ENCODE measurements at regions not wholly inside any gene's neighbourhood (a gene's known extent, or its start where the extent isn't known, plus 50 kb on each side); places are given as distances from the start of the nearest gene placed in this dataset.

- Histone ChIP-seq H3K9me2 (no peaks in the 10 kb centered on the region), H3K9ac (no peak overlapping the region), H3K4me2 (no peak overlapping the region), H3K27me3 (ENCODE audit: insufficient read depth) (no peaks in the 10 kb centered on the region), H3F3A (replicated peaks; ENCODE audit: insufficient read depth) (peaks cover 12% of the 10 kb centered on the region), H2AFZ (ENCODE audit: low read depth) (no peak overlapping the region), H3K79me2 (ENCODE audit: insufficient read depth) (no peaks in the 10 kb centered on the region), H4K20me1 (ENCODE audit: insufficient read depth) (no peaks in the 10 kb centered on the region), H3K4me1 (ENCODE audit: control insufficient read depth in 1 of 2, insufficient read depth in 2 of 2, low read depth in 1 of 2, low read length in 1 of 2) (peaks cover 12 to 22% of the 10 kb centered on the region in 2 experiments), H3K27ac (ENCODE audit: low read depth in 2 of 2, low read length in 1 of 2) (no peak overlapping the region), H3K36me3 (replicated peaks in 1 of 2; ENCODE audit: control insufficient read depth in 1 of 2, insufficient read depth in 2 of 2, low read length in 1 of 2) (no peaks in the 10 kb centered on the region), H3K4me3 (ENCODE audit: low read depth in 2 of 2, low read length in 1 of 2) (no peak overlapping the region), H3K9me3 (no peaks in the 10 kb centered on the region)
- CTCF ChIA-PET = interaction anchor here (0.5 to 1.5 kb wide), 2 partner anchors 9 to 1730 kb away, joined by 3 read pairs; no protein-coding TSS in a partner anchor
- no peak for DNase-seq
- POLR2A ChIA-PET = no interaction called here
- WGBS (ENCODE audit: low lambda C conversion rate) = 76% methylated on average over 4 of the region's 4 CpGs
- TF ChIP-seq EZH2phosphoT487 (IDR thresholded peaks at IDR 0.05; ENCODE audit: borderline replicate concordance, low read depth) = no peak
- no peak for TF ChIP-seq ZBTB33 (IDR thresholded peaks at IDR 0.05; ENCODE audit: borderline replicate concordance, low read depth)
- no peak for TF ChIP-seq USF1 (IDR thresholded peaks at IDR 0.05; ENCODE audit: borderline replicate concordance, low read depth)
These were observed 126.5 kb downstream of the DYRK2 start for GRCh38 chr12:67774983-67775587.

DNA sequence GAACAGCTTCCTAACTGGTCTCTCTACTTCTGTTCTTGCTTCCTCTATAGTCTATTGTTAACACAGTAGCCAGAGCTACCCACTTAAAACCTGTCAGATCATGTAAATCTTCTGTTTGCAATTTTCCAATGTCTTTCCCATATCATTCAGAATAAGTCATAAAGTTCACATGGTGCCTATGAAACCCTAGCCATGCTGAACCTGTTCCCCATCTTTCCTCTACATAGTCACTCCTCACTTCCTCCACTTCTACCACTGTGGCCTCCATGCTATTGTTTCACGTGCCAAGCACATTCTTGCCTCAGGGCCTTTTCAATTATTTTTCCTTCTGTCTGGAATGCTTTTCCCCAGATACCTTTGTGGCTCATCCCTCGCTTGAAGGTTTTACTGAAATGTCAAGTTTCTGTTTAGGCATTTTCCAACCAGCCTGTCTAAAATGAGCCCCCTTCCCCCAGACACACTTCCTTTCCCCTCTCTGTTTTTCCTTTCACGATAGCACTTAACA lies 132.1 kb downstream of the DYRK2 start:
- Histone ChIP-seq H4K20me1 (ENCODE audit: insufficient read depth) (no peaks in the 10 kb centered on the region), H3K79me2 (ENCODE audit: insufficient read depth) (no peaks in the 10 kb centered on the region), H2AFZ (ENCODE audit: low read depth) (no peak overlapping the region), H3K27ac (ENCODE audit: low read depth in 2 of 2, low read length in 1 of 2) (no peak overlapping the region), H3K4me1 (ENCODE audit: control insufficient read depth in 1 of 2, insufficient read depth in 2 of 2, low read depth in 1 of 2, low read length in 1 of 2) (no peaks in the 10 kb centered on the region), H3F3A (replicated peaks; ENCODE audit: insufficient read depth) (peaks cover 6% of the 10 kb centered on the region), H3K9me2 (no peaks in the 10 kb centered on the region), H3K4me2 (no peak overlapping the region), H3K4me3 (ENCODE audit: low read depth in 2 of 2, low read length in 1 of 2) (no peak overlapping the region), H3K36me3 (replicated peaks in 1 of 2; ENCODE audit: control insufficient read depth in 1 of 2, insufficient read depth in 2 of 2, low read length in 1 of 2) (no peaks in the 10 kb centered on the region), H3K9me3 (no peaks in the 10 kb centered on the region), H3K9ac (no peak overlapping the region), H3K27me3 (ENCODE audit: insufficient read depth) (no peaks in the 10 kb centered on the region)
- WGBS (ENCODE audit: low lambda C conversion rate) = 87% methylated on average over 3 of the region's 3 CpGs
- POLR2A ChIA-PET = no interaction called here
- no peak for DNase-seq
- CTCF ChIA-PET = no interaction called here
- TF ChIP-seq SMC3 (IDR thresholded peaks at IDR 0.05; ENCODE audit: low read depth, low read length) = no peak
- TF ChIP-seq TCF12 (IDR thresholded peaks at IDR 0.05) = no peak
- TF ChIP-seq, protein P1, sequence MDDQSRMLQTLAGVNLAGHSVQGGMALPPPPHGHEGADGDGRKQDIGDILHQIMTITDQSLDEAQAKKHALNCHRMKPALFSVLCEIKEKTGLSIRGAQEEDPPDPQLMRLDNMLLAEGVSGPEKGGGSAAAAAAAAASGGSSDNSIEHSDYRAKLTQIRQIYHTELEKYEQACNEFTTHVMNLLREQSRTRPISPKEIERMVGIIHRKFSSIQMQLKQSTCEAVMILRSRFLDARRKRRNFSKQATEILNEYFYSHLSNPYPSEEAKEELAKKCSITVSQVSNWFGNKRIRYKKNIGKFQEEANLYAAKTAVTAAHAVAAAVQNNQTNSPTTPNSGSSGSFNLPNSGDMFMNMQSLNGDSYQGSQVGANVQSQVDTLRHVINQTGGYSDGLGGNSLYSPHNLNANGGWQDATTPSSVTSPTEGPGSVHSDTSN (IDR thresholded peaks at IDR 0.05) = no peak
- TF ChIP-seq NFIC (IDR thresholded peaks at IDR 0.05; ENCODE audit: borderline replicate concordance) = no peak
- TF ChIP-seq EP300 (IDR thresholded peaks at IDR 0.05; ENCODE audit: borderline replicate concordance in 1 of 2, low read depth in 1 of 2, low read length in 1 of 2) = no peak
- TF ChIP-seq TAF1 (IDR thresholded peaks at IDR 0.05; ENCODE audit: borderline replicate concordance, low read depth, low read length) = no peak
- TF ChIP-seq RCOR1 (IDR thresholded peaks at IDR 0.05; ENCODE audit: low read length) = no peak
- no peak for TF ChIP-seq REST (IDR thresholded peaks at IDR 0.05; ENCODE audit: low read depth, low read length)
- TF ChIP-seq MAX (IDR thresholded peaks at IDR 0.05; ENCODE audit: low read depth) = no peak
- no peak for TF ChIP-seq FOXJ3 (CRISPR knock-in tag; IDR thresholded peaks at IDR 0.05)
- TF ChIP-seq USF1 (IDR thresholded peaks at IDR 0.05; ENCODE audit: borderline replicate concordance, low read depth) = no peak
- TF ChIP-seq MXI1 (IDR thresholded peaks at IDR 0.05; ENCODE audit: low read depth, low read length) = no peak
- no peak for TF ChIP-seq RFX5 (IDR thresholded peaks at IDR 0.05; ENCODE audit: low read length)
- TF ChIP-seq TEAD4 (IDR thresholded peaks at IDR 0.05; ENCODE audit: borderline replicate concordance, insufficient read depth) = no peak
- no peak for TF ChIP-seq RXRA (IDR thresholded peaks at IDR 0.05; ENCODE audit: borderline replicate concordance, low read depth)

Data from SK-N-SH (cell line).